GM18909 (cell line): ENCODE measurements at regions not wholly inside any gene's neighbourhood (a gene's known extent, or its start where the extent isn't known, plus 50 kb on each side); places are given as distances from the start of the nearest gene placed in this dataset.
"Not testable (repeated sequence)": the region's sequence is repeated elsewhere in the genome, so short reads cannot be mapped to it uniquely, and the experiment has no call there.

Experiments
- ATAC-seq: cut with Tn5 transposase; IDR thresholded peaks from one replicate; pipeline ENCODE4 v1.9.1; 2021; ENCODE audit warnings: mild to moderate bottlenecking; ENCODE audit not compliant: unreplicated experiment, poor library complexity

DNA sequence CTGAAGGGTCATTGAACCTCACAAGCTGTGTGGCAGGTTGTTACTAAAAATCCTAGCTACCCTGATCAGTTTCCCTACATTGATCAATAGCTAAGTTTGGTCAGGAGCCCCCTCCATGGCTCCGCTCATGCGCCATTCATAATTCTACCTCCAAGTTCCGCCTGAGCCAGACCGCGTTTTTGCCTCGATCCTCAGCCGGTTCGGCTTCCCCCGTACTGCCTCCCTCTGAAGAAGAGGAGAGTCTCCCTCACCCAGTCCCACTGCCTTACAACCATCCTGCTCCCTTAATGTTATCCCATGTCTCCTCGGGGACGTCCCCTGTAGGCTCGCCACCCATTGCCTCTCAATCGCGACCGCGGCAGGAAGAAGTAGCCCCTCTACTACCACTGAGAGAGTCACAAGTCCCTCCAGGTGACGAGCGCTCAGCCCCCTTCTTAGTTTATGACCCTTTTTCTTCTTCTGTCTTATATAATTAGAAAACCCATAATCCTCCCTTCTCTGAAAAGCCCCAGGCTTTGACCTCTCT is 158.2 kb downstream of the DEFB131A start:
- no peak for ATAC-seq

DNA sequence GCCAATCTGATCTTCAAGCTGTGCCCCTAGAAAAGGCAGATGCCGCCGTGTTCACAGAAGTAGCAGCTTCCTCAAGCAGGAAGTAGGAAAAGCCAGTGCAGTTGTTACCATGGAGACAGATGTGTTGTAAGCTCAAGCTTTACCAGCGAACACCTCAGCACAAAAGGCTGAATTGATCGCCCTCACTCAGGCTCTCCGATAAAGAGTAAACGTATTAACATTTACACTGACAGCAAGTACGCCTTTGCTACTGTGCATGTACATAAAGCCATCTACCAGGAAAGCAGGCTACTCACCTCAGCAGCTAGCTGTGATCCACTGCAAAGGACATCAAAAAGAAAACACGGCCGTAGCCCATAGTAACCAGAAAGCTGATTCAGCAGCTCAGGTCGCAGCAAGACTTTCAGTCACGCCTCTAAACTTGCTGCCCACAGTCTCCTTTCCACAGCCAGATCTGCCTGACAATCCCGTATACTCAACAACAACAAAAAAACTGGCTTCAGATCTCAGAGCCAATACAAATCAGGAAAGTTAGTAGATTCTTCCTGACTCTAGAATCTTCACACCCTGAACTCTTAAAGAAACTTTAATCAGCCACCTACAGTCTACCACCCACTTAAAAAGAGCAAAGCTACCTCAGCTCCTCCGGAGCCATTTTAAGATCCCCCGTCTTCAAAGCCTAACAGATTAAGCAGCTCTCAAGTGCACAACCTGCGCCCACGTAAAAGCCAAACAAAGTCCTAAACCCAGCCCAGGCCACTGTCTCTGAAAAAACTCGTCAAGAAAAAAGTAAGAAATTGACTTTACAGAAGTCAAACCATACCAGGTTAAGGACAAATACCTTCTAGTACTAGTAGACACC is 160.0 kb downstream of the DEFB131A start:
- not testable (repeated sequence) for ATAC-seq

DNA sequence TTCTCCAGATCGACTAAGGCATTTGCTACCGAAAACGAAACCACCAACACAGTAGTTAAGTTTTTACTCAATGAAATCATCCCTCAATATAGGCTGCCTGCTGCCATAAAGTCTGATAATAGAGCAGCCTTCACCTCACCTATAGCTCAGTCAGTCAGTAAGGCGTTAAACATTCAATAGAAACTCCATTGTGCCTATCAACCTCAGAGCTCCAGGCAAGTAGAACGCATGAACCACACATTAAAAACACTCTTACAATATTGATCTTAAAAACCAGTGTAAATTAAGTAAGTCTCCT is 160.6 kb downstream of the DEFB131A start:
- not testable (repeated sequence) for ATAC-seq

DNA sequence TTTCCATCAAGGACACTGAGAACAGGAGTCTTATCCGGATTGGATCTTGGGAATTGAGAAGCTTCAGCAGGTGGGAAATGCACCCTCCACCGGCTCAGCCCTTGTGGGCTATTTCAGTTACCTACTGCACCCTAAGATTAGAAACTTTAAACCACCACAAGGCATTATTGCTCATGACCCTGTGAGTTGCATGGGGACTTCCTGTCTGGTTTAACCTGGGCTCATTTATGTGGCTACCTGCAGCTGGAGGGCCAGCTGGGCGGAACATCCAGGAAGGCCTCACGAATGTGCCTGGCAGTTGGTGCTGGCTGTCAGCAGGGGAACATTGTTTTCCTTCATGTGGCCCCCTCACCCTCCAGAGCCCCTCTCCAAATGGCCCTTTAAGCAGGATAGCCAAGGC is 164.1 kb downstream of the DEFB131A start:
- no peak for ATAC-seq

DNA sequence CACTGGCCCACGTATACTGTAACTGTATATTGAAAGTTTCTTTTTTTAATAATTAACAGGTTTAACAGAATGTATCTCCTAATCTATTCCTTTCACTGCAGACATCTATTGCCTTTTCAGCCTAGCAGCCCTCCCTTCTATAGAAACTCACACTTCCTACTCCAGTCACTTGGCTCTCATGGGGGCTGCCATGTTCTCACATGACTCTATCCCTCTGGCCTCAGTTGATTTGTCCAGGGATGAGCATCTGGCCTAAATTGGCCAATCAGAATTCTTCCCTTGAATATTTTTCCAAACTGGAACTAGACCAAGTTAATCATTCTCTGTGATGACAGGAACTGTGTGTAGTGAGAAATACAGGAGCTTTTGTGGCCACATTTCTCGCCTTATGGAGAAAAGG is 166.1 kb downstream of the DEFB131A start:
- not testable (repeated sequence) for ATAC-seq

DNA sequence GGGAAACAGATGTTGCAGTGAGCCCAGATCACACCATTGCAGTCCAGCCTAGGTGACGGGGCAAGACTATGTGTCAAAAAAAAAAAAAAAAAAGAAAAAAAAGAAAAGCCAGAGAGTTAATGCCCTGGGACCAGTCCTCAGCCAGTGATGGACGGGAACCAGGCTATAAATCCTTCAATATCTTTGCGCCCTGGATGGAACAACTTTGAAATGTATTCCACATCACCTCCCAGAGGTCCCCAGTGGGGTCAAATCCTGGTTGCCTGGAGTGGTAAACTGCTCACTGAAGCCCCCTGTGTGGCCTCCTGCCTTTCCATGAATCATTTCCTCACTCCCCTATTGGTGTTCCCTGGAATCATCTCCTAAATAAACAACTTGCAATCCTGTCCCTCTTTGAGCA is 166.9 kb downstream of the DEFB131A start:
- no peak for ATAC-seq

DNA sequence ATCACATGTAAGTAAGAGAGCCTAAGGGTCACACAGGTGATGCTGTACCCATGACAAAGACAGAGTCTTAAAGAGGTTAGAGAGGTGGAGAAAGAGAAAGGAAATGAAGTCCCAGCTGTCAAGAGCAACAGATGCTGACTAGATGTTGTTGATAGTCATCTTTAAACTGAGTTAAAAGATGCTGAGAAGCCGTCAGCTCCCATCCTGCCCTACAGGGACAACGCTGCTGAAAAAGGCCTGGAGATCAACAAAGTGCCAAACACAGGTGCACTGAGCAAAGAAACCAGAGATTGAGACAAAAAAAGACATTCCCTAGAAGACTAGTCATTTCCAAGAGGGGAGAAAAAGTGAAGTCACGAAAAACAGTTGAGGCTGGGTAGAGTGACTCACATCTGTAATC is 145.0 kb upstream of the DRD5 start:
- ATAC-seq, result not testable (repeated sequence)

DNA sequence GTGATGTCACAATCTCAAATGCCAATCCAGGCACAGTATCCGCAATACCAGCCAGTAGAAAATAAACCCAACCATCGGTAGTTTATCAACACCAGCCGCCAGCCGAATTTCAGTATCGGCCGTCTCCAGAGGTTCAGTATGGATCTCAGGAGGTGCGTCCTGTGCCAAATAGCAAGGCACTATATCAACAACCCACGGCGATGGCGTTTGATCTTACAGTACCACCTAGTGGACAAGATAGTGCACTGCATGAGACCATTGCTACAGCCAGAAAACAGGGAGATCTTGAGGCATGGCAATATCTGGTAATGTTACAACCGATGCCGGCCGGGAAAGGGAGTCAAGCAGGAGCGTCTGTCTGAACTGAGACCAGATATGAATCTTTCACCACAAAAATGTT is 121.8 kb upstream of the DRD5 start:
- not testable (repeated sequence) for ATAC-seq

DNA sequence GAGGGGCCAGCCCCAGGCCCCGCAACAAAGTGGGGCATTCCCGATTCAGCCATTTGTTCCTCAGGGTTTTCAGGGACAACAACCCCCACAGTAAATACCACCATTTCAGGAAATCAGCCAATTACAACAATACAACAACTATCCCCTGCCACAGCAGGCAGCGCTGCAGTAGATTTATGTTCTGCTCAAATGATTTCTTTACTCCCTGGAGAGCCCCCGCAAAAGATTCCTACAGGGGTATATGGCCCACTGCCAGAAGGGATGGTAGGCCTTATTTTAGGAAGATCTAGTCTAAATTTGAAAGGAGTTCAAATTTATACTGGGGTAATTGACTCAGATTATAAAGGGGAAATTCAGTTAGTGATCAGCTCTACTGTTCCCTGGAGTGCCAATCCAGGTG is 120.5 kb upstream of the DRD5 start:
- not testable (repeated sequence) for ATAC-seq

DNA sequence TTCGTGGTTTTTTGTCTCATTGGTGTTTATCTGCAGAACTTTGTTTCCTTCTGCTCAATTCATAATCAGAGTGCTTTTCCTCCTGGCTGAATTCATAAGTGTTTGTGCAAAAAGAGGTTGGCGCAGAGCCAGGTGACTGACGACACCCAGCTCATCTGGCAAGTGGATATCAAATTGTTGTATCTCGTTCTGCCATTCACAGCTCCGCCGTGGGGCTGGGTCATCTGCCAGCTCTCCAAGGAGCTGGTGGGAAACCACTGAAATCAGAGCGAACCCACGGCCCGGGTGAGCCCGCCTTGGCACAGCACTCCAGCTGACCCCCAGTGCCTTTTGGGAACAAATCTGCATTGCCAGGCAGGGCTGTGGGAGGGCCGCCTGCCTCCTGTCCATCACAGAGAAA is 110.7 kb upstream of the DRD5 start:
- not testable (repeated sequence) for ATAC-seq

DNA sequence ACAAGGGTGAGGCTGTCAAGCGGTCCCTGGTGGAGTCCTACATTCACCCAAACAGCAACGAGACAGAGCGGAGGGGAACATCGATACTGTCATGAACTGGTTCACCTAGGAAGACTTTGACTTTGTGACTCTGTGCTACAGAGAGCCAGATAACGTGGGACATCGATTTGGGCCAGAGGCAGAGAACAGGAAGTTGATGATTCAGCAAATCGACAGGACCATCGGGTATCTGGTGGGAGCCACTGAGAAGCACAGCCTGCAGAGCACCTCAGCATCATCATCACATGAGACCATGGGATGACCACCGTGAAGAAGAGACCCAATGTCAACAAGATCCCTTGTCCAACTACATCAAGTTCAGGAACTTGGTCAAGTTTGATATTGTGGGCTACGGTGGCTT is 104.1 kb upstream of the DRD5 start:
- not testable (repeated sequence) for ATAC-seq

DNA sequence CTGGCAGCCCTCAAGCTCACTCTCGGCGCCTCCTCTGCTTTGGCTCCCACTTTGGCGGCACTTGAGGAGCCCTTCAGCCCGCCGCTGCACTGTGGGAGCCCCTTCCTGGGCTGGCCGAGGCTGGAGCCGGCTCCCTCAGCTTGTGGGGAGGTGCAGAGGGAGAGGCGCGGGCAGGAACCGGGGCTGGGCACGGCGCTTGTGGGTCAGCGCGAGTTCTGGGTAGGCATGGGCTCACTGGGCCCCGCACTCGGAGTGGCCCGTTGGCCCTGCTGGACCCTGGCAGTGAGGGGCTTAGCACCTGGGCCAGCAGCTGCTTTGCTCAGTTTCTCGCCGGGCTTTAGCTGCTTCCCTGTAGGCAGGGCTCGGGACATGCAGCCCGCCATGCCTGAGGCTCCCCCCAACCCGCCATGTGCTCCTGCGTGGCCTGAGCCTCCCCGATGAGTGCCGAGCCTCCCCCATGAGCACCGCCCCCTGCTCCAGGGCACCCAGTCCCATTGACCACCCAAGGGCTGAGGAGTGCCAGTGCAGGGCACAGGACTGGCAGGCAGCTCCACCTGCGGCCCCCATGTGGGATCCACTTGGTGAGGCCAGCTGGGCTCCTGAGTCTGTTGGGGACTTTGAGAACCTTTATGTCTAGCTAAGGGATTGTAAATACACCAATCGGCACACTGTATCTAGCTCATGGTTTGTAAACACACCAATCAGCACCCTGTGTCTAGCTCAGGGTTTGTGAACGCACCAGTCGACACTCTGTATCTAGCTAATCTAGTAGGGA is 101.5 kb upstream of the DRD5 start:
- ATAC-seq, result no peak

DNA sequence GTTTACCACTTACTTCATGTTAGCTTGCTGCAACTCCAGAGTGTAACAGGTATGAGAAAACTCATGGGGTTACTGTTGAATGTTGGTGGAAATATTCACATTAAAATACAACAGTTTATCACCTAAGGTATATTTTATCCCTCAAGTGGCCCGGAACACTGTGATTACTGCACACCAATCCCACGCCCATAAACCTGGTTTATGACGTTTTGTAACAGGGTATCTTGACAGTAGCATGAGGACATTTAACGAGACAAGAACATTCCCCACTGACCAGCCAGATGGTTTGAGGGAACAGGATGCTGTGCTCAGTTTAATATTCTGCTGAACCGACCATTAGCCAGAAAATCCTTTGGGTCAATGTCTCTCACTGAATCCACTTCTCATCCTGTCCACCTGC is 98.3 kb upstream of the DRD5 start:
- ATAC-seq, result not testable (repeated sequence)

DNA sequence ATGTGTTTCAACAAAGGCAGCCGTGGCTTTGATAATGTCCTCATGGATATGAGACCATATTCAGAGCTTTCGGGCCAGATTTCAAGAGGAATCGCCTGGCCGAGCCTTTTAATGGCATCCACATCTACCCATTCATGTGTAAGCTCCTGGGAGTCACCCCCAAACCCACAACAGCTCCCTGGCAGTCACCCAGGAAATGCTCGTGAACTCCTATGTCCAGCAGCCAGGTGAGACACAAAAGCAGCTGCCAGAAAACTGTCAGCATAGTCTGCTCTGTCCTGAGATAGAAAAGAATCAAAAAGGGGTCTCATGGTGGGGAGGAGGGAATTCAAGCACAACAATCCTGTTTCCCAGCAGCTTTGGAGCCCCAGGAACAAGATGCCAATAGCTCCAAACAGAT is 96.4 kb upstream of the DRD5 start:
- ATAC-seq, result not testable (repeated sequence)

DNA sequence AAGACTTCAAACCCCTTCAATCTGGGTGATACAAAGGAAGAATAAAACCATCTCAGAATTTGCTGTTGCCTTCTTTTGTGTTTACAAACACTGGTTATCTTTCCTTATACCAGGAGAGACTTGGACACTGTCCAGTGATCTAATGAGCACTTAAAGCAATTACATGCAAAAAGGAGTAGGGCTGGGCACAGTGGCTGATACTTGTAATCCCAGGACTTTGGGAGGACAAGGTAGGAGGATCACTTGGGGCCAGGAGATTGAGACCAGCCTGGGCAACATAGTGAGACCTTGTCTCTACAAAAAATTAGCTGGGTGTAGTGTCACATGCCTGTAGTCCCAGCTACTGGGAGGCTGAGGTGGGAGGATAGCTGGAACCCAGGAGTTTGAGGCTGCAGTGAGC is 95.7 kb upstream of the DRD5 start:
- no peak for ATAC-seq

DNA sequence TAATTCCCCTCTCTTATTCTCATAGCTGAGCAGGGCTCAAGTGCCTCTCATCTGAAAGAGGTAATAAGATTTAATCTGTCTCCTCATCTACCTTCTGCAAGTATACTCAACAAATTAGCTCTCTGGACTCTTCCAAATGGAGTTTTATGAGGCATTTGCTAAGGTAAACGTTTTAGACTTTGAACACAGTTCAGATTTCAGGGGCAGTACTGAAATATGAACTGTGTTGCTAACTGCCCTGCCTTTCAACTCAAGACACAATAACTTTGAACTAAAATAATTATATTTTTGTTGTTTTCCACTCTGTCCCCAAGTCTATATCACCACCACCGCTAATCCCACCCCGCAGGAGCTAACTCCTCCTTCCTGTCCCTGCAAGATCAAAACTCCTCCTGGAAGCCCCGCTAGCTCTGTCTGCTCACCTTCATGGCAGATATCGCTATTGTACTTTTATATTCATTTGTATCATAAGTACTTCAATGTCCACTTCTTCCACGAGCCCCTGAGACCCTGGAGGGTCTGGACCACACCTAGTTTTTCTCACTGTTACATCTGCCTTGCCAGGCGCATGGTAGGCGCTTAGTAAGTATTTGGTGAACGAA is 90.7 kb upstream of the DRD5 start:
- ATAC-seq, result not testable (repeated sequence)

DNA sequence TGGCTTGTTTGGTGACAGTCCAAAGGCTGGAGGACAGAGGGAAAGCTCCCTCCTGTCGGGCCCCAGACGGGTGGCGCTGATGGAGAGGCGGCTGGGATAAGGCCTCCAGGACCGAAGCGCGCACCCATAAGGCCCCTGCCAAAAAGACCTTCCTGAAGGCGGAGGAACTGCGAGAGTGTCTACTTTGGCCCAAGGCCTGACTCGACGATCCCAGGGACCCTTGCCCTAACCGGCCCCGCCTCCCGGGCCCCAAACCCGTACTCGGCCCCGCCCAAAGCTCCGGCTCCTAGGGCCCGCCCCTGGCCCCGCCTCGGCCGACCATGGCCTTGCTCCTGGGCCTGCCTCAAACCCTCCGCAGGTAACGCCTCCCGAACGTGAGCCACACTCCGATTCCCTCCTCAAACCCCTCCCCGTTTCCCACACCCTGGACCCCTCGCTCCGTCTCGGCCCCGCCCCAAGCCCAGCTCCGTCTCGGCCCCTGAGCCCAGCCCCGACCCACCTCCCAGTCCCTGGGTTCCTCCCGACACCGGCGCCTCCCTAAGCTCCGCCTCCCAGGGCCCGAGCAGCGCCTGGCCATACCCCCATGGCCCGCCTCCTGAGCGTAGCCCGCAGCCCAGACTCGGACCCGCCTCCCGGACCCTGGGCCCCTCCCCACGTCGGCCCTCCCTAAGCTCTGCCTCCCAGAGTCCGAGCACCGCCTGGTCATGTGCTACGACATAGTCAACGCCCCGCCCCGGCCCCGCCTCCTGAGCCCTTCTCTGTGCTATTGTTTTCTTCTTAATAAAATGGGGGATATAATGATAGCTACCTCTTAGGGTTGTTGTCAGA is 90.0 kb upstream of the DRD5 start:
- peak; percentile 100 for ATAC-seq

DNA sequence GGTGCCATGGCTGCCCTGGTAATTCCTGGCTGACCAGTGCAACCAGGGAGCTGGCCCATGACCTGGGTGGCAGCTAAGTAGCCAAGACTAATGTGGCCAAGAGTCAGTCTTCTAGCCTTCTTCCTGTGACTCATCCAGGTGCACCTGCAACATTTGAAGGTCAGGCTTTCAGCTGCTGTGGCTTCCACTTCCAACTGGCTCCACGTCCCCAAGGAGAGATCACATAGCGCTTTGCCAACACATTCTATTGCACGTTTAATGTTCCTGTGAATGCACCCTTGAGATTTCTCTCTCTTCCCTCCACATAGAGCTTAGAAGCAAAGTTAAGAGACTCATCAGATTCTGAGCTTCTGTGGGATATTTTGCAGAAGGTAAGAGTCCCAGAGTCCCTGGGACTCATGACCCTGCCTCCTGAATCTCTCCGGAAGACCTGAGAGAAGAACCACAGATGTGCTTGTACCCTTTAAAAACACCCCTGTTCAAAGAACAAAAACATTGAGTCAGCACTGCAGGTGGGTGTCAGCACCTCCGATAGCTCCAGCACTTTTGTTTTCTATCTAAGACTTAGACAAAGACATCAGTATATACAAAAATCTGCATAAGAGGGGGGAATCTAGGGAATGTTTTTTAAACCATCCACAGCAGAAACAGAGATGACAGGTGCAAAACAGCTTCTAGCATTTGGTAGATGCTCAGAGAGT is 88.5 kb upstream of the DRD5 start:
- ATAC-seq, result not testable (repeated sequence)

DNA sequence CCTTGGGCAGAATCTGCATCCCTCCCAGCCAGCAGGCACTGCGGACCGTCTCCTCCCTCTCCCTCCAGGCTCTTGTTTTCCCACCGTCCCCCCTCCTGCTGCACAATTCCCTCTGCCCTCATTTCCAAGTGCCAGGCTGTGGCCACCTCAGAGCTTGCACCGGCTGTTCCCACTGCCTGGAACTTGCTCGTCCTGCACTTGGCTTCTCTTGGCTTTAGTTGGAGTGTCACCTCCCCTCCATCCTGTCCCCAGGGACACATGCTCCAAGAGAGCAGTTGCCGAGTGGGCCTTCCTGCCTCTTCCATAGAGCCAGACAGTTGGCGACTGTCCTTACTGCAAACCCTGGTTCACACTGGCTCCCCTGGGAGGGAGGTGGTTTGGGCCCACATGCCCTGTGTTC is 87.0 kb upstream of the DRD5 start:
- ATAC-seq, result not testable (repeated sequence)

DNA sequence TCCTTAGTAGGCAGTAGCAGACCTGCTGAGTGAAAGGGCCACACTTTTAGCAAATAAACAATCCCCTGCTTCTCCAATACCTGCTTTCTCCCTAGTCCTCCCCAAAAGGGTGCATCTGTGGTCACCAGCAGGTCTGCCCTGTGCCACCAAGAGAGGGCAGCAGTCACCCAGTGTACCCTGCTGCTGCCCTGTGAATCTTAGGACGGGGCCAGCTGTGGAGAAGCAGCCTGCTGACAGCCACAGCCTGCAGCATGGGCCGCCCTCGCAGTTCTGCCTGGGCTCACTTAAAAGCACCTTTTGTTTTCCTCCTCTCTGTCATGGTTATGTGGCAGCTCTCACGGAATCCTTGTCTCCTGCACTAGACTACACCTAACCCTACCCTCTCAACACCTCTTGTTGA is 85.4 kb upstream of the DRD5 start:
- ATAC-seq, result not testable (repeated sequence)
